Panc1 (cell line): ENCODE measurements at regions not wholly inside any gene's neighbourhood (a gene's known extent, or its start where the extent isn't known, plus 50 kb on each side); places are given as distances from the start of the nearest gene placed in this dataset.

Experiments used
- ATAC-seq: fragments of 200-7000 bp; cut with Tn5 transposase; 2 replicates; pipeline ENCODE4 v1.9.1; 2020; ENCODE audit warnings: mild to moderate bottlenecking, moderate library complexity
- BruUV-seq: library from RNA; stranded (reverse); fragments of 400-500 nt; replicated peaks from 2 replicates; lab custom pipeline; 2021; lab: Mats Ljungman, UMichigan
- CTCF ChIA-PET: fragments of 300-600 bp; sonication (Branson Sonifier 250); formaldehyde crosslinking; loops from one replicate; lab custom pipeline; 2022; ENCODE audit warnings: antibody characterized with exemption; lab: Charles Lee
- POLR2A ChIA-PET: fragments of 300-600 bp; sonication (Branson Sonifier 250); formaldehyde crosslinking; loops from one replicate; lab custom pipeline; 2022; ENCODE audit warnings: antibody characterized with exemption; lab: Charles Lee
- DNase-seq: peaks from one replicate; pipeline ENCODE4 v3.0.0-alpha.2; 2010; ENCODE audit warnings: low read depth, low spot score
- H3K27ac ChIP-seq: 2 replicates; pipeline ENCODE4 v1.5.1; 2011; ENCODE audit warnings: mild to moderate bottlenecking, low read length, inconsistent platforms
- H3K27me3 ChIP-seq: fragments of 200-500 bp; sonication (Bioruptor generic); 2 replicates; pipeline ENCODE4 v1.6.0; 2014; ENCODE audit warnings: low read length, inconsistent platforms; ENCODE audit not compliant: control insufficient read depth, insufficient read depth
- H3K36me3 ChIP-seq: fragments of 200-500 bp; sonication (Bioruptor generic); 2 replicates; pipeline ENCODE4 v1.5.1; 2014; ENCODE audit warnings: inconsistent platforms, mild to moderate bottlenecking, low read length, moderate library complexity; ENCODE audit not compliant: control insufficient read depth, insufficient read depth
- H3K4me1 ChIP-seq: 2 replicates; pipeline ENCODE4 v1.5.1; 2011; ENCODE audit warnings: inconsistent platforms, mild to moderate bottlenecking, low read length, moderate library complexity; ENCODE audit not compliant: control insufficient read depth, insufficient read depth
- H3K4me3 ChIP-seq, 2 experiments: 2 replicates each; pipeline ENCODE4 v1.5.1; 2011 to 2012; ENCODE audit warnings: low read depth in 2 of 2, low read length in 2 of 2, mild to moderate bottlenecking in 2 of 2, inconsistent platforms in 1 of 2, moderate library complexity in 1 of 2
- H3K9me3 ChIP-seq: fragments of 200-500 bp; sonication (Bioruptor generic); 2 replicates; pipeline ENCODE4 v1.5.1; 2014; ENCODE audit warnings: low read depth, mild to moderate bottlenecking, inconsistent platforms, low read length, moderate library complexity; ENCODE audit not compliant: control insufficient read depth, insufficient read depth
- CTCF ChIP-seq: fragments of 450-650 bp; IDR thresholded peaks from 2 replicates; pipeline ENCODE4 v1.5.1; 2017; ENCODE audit warnings: mild to moderate bottlenecking
- POLR2AphosphoS5 ChIP-seq: IDR thresholded peaks from 2 replicates; pipeline ENCODE4 v1.6.1; 2012; ENCODE audit warnings: mild to moderate bottlenecking, low read depth, low read length, moderate library complexity
- REST ChIP-seq, 2 experiments: IDR thresholded peaks; 2 replicates each; pipeline ENCODE4 v1.6.1; 2011 to 2012; ENCODE audit warnings: low read depth in 2 of 2, control low read depth in 1 of 2, low read length in 1 of 2, mild to moderate bottlenecking in 1 of 2, moderate library complexity in 1 of 2; ENCODE audit not compliant: insufficient read depth in 1 of 2
- SIN3A ChIP-seq: IDR thresholded peaks from 2 replicates; pipeline ENCODE4 v1.6.1; 2012; ENCODE audit warnings: low read depth, mild to moderate bottlenecking, low read length, moderate library complexity, borderline replicate concordance; ENCODE audit not compliant: insufficient read depth
- TCF7L2 ChIP-seq: IDR thresholded peaks from 2 replicates; pipeline ENCODE4 v1.6.1; 2011; ENCODE audit warnings: mild to moderate bottlenecking, low read depth, low read length, inconsistent platforms
- in situ Hi-C: cut with HindIII; loops from 2 replicates; pipeline ENCODE4 v1.10.0; 2016; ENCODE audit warnings: low sequenced_read_pairs, low pct_unique_long_range_greater_than_20kb
- intact Hi-C: fragments of 100-400 bp; cut with micrococcal nuclease; formaldehyde crosslinking; loops from one replicate; pipeline ENCODE4 v1.10.0; 2022; ENCODE audit not compliant: unreplicated experiment

GRCh38 chr2:212902421-212902820 is 249.0 kb downstream of the IKZF2 start:
- no peaks in the 10 kb centered on the region for H3K9me3 ChIP-seq
- no peak overlapping the region for H3K27ac ChIP-seq
- H3K27me3 ChIP-seq: no peaks in the 10 kb centered on the region
- DNase-seq (no peak), ATAC-seq (no peak)
- intact Hi-C loops: no loop called here
- no peaks in the 10 kb centered on the region for H3K4me1 ChIP-seq
- no peak overlapping the region for H3K4me3 ChIP-seq
- ChIA-PET POLR2A (no interaction called here), CTCF (interaction anchor here (0.6 kb wide), 1 partner anchor 10 kb away, joined by 5 read pairs; no protein-coding TSS in a partner anchor)
- no peaks in the 10 kb centered on the region for H3K36me3 ChIP-seq
- no TSS peak for BruUV-seq
- in situ Hi-C loops: no loop called here
- TF ChIP-seq POLR2AphosphoS5 (no peak), TCF7L2 (no peak), REST (IDR thresholded peaks at IDR 0.05; ENCODE audit: insufficient read depth in 1 of 2, low read depth in 2 of 2, low read length in 1 of 2) (no peak), SIN3A (no peak), CTCF (no peak)

GRCh38 chr2:212901604-212902275 is 249.7 kb downstream of the IKZF2 start:
- in situ Hi-C loops: no loop called here
- ChIA-PET POLR2A (no interaction called here), CTCF (interaction anchor here (0.6 kb wide), 1 partner anchor 9 kb away, joined by 5 read pairs; no protein-coding TSS in a partner anchor)
- Histone ChIP-seq H3K27ac (no peak overlapping the region), H3K4me3 (no peak overlapping the region), H3K4me1 (no peaks in the 10 kb centered on the region), H3K36me3 (no peaks in the 10 kb centered on the region), H3K27me3 (no peaks in the 10 kb centered on the region), H3K9me3 (no peaks in the 10 kb centered on the region)
- no peak for DNase-seq
- no peak for ATAC-seq
- TF ChIP-seq SIN3A: no peak
- no peak for TF ChIP-seq CTCF
- no peak for TF ChIP-seq REST (IDR thresholded peaks at IDR 0.05; ENCODE audit: insufficient read depth in 1 of 2, low read depth in 2 of 2, low read length in 1 of 2)
- TF ChIP-seq TCF7L2: no peak
- no peak for TF ChIP-seq POLR2AphosphoS5
- no TSS peak for BruUV-seq
- intact Hi-C loops: no loop called here
